ENCODE measurements at regions not wholly inside any gene's neighbourhood (a gene's known extent, or its start where the extent isn't known, plus 50 kb on each side); places are given as distances from the start of the nearest gene placed in this dataset.
"Not testable (repeated sequence)": the region's sequence is repeated elsewhere in the genome, so short reads cannot be mapped to it uniquely, and the experiment has no call there.

DNA sequence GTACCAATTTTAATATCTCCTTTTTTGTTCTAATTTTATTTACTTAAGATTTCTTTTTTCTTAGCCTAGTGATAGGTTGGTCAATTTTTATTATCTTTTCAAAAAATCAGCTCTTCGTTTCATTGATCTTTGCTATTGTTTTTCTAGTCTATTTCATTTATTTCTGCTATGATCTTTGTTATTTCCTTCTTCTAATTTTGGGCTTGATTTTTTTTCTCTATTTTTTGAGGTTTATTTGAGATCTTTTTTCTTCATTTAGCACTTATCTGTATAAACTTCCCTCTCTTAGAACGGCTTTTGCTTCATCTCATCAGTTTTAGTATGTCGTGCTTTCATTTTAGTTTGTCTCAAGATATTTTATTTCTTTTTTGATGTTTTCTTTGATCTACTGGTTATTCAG is 456.1 kb downstream of the SPATA31A1 start:
- H3K4me1 Mint-ChIP-seq; H3K4me3 Mint-ChIP-seq; H3K9me3 ChIP-seq (replicated peaks in 1 of 2; ENCODE audit: control insufficient read depth in 1 of 2, insufficient read depth in 1 of 2, low read length in 2 of 2); H3K4me1 ChIP-seq (ENCODE audit: control insufficient read depth in 1 of 2, insufficient read depth in 2 of 2, low read length in 2 of 2); H3K9ac ChIP-seq (ENCODE audit: insufficient read depth, low read length, poor library complexity, severe bottlenecking); H3K27me3 ChIP-seq (ENCODE audit: control insufficient read depth in 2 of 2, insufficient read depth in 2 of 2, low read length in 2 of 2); H3K27ac Mint-ChIP-seq; H3K4me3 ChIP-seq (replicated peaks in 1 of 3; ENCODE audit: low read depth in 2 of 3, low read length in 3 of 3); intact Hi-C loops (cut with micrococcal nuclease); H3K79me2 ChIP-seq (ENCODE audit: insufficient read depth, low read length); H3K36me3 Mint-ChIP-seq; DNase-seq; H2AFZ ChIP-seq (ENCODE audit: insufficient read depth, low read depth, low read length, poor library complexity, severe bottlenecking); H3K36me3 ChIP-seq (replicated peaks in 1 of 2; ENCODE audit: control insufficient read depth in 1 of 2, insufficient read depth in 2 of 2, low read length in 2 of 2); H3K27me3 Mint-ChIP-seq (ENCODE audit: low read depth in 3 of 3); H4K20me1 ChIP-seq (ENCODE audit: insufficient read depth, low read length); H3K9me3 Mint-ChIP-seq; H3K4me2 ChIP-seq (replicated peaks; ENCODE audit: extremely low read depth, low read length, poor library complexity, severe bottlenecking); H3K27ac ChIP-seq (ENCODE audit: low read depth in 1 of 2, low read length in 2 of 2): not testable (repeated sequence)
- WGBS (ENCODE audit: insufficient coverage): no CpG with 5 or more reads among the region's 3 CpGs

GRCh38 chr9:39828457-39828856 is 473.0 kb downstream of the SPATA31A1 start:
- H3K4me3 Mint-ChIP-seq; H4K20me1 ChIP-seq (ENCODE audit: insufficient read depth, low read length); DNase-seq; H3K9me3 ChIP-seq (replicated peaks in 1 of 2; ENCODE audit: control insufficient read depth in 1 of 2, insufficient read depth in 1 of 2, low read length in 2 of 2); H3K9ac ChIP-seq (ENCODE audit: insufficient read depth, low read length, poor library complexity, severe bottlenecking); H3K27me3 ChIP-seq (ENCODE audit: control insufficient read depth in 2 of 2, insufficient read depth in 2 of 2, low read length in 2 of 2); H3K4me3 ChIP-seq (replicated peaks in 1 of 3; ENCODE audit: low read depth in 2 of 3, low read length in 3 of 3); H3K9me3 Mint-ChIP-seq; H2AFZ ChIP-seq (ENCODE audit: insufficient read depth, low read depth, low read length, poor library complexity, severe bottlenecking); H3K27ac ChIP-seq (ENCODE audit: low read depth in 1 of 2, low read length in 2 of 2); H3K79me2 ChIP-seq (ENCODE audit: insufficient read depth, low read length); H3K27ac Mint-ChIP-seq; H3K36me3 Mint-ChIP-seq; H3K4me2 ChIP-seq (replicated peaks; ENCODE audit: extremely low read depth, low read length, poor library complexity, severe bottlenecking); H3K4me1 ChIP-seq (ENCODE audit: control insufficient read depth in 1 of 2, insufficient read depth in 2 of 2, low read length in 2 of 2); intact Hi-C loops (cut with micrococcal nuclease); H3K4me1 Mint-ChIP-seq; H3K36me3 ChIP-seq (replicated peaks in 1 of 2; ENCODE audit: control insufficient read depth in 1 of 2, insufficient read depth in 2 of 2, low read length in 2 of 2); H3K27me3 Mint-ChIP-seq (ENCODE audit: low read depth in 3 of 3): not testable (repeated sequence)
- no CpG with 5 or more reads among the region's 4 CpGs for WGBS (ENCODE audit: insufficient coverage)

Measured in CD14-positive monocyte (primary cell).